Right kidney (tissue), 1 donor: ENCODE measurements at regions not wholly inside any gene's neighbourhood (a gene's known extent, or its start where the extent isn't known, plus 50 kb on each side); places are given as distances from the start of the nearest gene placed in this dataset.

ENCODE experiments used
- DNase-seq: peaks from one replicate; pipeline ENCODE4 v3.0.0-alpha.2; 2016

DNA sequence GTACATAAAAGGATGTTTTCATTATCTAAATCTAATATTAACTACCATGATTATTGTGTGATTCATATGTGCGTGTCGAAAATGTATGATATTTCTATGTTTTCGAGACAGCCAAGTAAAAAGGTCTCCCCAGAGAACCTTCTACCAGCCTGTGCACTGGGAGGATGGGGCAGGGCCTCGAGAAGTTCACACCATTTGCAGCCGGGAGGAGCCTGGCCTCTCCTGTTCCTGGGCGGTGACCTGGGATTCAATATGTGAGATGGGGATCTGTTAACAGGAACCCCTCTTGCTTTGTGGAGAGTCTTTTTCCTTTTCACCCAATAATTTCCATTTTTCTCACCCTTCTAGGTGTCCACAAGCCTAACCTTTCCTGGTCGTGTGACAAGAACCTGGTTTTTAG, 189.3 kb downstream of the IPO8 start:
- no peak for DNase-seq

DNA sequence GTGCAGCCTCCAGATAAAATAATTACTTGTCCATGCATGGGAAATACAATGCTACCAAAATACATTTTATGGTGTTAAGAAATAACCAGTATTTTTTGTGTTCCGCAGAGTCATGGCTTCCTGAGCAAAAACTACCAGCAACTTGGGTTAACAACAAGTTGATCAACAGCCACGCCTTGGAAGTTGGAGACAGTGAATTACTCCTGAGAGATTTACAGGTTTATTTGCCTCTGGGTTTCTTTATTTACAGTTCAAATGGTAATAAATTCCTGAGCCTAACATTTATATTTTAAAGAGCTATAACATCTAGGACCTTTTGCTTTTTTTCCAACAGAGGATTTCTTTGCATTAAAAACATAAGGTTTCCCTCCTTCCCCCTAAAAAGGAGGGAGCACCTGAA, 194.0 kb downstream of the IPO8 start:
- DNase-seq, result no peak

DNA sequence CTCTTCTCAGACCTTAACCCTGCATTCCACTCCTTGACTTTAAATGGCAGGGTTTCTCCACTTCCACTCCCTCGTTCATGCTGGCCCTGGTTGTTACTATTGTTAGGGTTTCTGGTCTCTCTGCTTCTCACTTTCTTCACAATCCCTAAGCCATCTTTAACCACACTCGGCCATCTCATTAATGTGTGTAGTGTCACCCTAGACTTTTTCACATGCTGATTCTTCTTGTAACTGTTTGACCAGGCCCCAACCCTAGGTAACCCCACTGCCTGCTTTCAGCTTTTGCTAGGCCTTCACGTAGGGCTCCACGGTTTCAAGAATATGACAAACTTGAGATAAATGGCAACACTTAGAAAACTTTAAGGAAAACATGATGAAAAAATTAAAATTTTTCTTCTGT, 195.1 kb downstream of the IPO8 start:
- DNase-seq, result no peak

DNA sequence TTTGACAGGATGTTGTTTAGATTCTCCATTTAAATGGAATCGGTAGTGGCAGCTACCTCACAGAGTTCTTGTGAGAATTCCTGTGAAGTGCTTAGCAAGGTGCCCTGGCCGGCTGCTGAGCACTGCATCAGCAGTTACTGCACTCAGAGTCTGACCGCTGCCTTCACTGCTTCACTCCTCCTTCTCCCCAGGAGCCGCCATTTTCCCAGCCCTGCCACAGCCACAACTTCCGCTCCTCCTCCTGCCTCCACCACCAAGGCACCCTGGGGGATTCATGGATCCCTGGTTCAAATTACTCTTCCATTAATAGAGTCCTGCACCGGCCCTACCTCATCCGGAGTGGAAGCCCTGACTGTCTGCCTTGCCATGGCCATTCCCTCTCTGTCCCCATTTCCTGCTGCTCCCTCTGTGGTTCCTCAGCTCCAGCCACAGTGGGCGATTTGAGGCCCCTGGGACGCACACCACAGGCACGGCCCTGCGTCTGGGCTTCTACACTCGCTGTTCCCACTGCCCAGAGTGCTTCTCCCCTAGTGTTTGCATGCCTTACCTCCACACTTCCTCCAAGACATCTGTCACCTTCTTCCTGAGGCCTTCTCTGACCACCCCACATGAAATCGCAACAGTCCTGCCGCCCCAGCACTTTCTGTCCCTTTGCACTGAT, 210.3 kb downstream of the IPO8 start:
- DNase-seq, result no peak

DNA sequence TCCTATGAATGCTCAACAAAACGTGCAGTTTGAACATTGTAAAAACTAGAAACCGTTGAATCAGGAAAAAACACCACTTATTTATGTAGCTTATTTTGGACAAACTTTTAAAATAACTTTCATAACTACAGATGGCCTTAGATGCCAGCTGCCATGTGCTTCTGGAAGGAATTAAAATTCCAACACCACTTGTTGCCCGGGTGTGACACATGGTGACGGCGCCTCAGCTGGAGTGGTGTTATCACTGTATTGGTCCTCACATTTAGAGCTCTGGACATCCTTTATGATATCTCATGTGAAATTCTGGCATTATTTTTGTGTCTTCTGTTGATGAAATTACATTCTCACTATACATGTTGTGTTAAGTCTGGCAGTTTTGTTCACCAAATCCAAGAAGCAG, 211.0 kb downstream of the IPO8 start:
- no peak for DNase-seq

DNA sequence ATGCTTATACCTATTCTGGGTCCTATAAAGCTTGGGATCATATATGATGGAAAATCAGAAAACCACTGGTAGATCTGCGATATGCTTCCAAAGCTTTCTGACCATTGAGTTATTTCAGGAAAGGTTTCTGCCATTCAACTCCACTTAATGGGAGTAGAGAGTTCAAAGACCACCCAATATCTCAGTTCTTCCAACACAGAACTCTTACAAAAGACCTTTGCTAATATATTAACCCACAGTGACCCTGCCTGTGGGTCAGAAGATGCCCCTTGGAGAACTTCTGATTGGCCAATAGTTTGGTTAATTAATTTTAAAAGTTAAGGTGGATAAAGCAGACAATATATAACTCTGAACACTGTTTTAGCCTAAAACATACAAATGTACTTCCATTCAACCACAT, 213.0 kb downstream of the IPO8 start:
- no peak for DNase-seq

DNA sequence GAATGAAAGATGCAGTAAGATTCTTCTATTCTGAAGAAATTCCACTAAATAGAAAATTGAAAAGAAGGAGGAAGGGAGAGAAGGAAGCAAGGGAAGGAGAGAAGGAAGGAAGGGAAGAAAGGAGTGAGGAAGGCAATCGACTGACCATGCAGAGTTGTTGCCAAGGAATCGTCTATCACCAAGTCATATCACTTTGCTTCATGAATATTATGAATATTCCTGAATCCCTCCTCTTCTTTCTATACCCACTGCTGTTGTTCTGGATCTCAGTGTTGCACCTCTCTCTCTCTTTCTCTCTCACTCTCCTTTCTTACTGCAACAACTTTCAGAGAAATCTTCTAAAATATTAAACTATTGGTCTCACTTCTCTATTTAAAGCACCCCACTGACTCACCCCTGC, 222.4 kb downstream of the IPO8 start:
- no peak for DNase-seq

DNA sequence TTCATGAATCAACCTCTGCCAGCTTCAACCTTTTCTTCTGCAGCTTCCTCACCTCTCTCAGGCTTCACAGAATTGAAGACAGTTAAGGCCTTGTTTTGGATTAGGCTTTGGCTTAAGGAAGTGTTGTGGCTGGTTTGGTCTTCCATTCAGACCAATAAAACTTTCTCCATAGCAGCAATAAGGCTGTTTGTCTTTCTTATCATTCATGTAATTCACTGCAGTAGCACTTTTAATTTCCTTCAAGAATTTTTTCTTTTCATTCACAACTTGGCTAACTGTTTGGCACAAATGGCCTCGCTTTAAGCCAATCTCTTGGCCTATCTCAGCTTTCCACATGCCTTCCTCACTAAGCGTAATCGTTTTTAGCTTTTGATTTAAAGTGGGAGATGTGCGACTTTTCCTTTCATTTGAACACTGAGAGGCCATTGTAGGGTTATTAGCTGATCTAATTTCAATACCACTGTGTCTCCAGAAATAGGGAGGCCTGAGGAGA, 229.5 kb downstream of the IPO8 start:
- DNase-seq, result no peak

DNA sequence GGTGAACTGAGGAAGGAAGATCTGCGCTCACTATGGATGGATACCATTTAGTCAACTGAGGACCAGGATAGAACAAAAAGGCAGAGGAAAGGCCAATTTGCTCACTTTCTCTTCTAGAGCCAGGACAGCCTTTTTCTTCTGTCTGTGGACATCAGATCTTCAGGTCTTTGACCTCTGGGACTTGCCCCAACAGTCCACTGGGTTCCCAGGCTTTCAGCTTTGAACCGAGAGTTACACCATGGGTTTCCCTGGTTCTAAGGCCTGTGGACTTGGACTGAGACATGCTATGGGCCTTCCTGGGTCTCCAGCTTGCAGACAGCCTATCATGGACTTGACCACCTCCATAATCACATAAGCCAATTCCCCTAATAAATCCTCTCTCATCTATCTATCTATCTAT, 232.0 kb downstream of the IPO8 start:
- DNase-seq, result no peak

DNA sequence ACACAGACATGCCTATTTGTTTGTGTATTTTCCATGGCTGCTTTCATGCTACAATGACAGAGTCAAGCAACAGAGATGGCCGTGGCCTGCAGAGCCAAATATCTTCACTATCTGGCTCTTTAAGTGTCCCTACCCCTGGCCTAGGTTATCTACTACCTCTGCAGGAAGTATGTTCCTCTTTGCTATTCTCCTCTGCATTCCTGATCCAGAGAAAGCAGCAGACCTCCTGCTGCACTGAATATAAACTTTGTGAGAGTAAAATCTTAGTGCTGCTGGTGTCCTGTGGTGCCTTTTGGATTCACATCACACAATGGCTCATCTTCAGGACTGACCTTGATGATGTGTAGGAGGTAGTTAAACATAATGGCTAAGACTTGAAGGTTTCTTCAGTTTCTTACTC, 233.4 kb downstream of the IPO8 start:
- DNase-seq, result no peak

DNA sequence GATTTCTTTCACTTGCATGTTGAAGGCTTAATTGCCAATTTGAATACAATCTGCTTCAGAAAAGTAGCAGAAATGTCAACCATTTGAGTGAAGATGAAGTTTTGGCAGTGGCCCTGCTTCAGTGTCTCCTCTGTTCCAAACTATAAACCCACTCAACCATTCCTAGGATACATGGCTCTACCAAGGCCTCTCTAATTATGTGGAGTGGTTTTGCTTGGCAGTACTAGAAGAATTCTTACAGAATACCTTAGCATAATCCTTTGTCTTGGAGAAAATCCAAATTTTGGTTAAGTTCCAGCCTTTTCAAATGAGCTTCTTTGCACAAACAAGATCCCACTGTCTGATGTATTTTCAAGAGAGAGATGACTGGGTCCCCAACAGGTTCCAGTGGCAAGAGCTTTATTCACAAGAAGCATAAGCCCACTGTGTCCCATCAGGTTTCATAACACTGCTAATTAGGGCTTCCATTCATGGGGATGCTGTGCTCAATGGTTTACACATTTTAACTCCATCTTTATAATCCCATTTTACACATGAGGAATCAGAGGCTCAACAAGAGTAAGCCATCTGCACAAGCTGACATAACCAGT, 234.5 kb downstream of the IPO8 start:
- no peak for DNase-seq

DNA sequence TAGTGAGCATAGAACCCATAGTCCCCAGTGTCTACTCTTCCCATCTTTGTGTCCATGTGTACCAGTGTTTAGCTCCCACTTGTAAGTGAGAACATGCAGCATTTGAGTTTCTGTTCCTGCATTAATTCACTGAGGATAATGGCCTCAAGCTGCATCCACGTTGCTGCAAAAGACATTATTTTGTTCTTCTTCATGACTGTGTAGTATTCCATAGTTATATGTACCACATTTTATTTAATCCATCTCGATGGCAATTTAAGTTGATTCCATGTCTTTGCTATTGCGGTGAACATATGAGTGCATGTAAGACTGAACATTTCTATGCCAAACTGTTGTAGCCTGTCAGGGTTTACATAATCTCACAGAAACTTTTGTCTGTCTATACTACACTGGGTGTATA, 237.2 kb downstream of the IPO8 start:
- no peak for DNase-seq

DNA sequence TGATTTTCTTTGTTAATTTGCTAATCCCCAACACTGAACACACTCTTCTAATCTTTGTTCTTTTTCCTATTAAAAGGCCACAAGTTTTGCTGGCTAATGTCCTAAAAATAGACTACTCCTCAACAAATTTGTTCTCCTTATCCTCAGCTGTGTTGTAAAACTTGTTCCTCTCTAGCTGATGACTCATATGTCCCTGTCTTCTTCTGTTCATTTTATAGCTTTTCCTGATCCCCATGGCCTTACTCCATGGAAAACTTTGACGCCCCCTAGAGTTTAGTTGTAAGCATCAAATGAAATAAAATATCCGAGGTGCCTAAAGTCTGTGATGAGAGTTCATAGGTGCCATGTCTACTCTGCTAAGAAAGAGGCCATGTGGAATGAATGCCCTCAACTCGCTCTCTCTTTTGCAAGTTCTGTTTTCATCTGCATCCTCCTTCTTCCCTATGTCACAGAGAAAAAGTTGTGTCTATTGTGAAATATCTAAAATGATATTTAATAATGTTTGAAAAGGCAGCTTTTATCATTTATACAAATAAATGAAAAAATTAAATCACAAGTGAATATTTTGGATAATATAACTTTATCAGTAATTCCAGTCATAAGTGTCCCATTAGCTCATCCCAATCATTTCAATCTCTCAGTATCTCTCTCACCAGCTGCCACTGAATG, 237.9 kb downstream of the IPO8 start:
- DNase-seq, result no peak

DNA sequence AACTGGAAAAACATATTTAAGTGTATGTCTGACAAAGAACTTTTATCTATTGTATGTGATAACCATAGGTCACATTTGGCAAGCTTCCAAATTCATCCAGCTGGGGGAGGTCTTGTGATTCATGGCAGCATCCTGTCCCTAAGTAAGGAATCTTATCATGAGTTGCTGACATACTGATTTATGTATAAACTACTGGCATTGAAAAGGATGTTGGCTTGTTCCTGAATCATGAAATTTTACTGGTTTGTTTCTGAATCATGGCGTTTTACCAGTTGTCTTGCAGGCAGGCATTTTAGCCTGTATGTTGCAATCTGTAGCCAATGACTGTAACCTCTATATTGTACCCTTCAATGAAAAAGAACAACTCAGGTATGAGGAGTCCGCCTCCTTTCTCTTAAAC, 244.8 kb downstream of the IPO8 start:
- no peak for DNase-seq

DNA sequence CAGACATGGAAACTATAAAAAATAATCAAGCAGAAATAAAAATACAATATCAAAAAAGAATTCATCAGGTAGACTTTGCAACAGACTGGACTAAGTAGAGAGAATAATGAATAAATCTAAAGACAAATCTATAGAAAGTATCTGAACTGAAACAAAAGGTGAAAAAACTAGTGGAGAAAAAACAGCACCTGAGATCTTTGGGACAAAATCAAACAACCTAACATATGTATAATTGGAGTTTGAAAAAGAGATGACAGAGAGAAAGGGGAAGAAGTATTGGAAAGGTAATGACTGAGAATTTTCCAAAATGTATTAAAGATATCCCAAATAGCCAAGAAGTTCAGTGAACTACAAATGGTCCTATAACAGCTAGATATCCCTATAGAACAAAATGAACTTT, 245.4 kb downstream of the IPO8 start:
- no peak for DNase-seq

DNA sequence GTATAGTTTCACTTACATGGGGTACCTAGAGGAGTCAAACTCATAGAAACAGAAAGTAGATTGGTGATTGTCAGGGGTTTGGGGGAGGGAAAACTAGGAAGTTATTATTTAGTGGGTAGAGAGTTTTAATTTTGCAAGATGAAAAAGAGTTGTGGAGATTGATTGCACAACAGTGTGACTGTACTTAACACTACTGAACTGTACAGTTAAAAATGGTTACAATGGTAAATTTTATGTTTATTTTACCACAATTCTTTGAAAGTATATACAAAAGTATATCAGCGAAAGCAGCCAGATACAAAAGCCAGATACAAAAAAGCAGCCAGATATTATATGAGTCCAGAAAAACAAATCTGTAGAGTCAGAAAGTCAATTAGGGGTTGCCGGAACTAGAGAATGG, 247.6 kb downstream of the IPO8 start:
- no peak for DNase-seq

DNA sequence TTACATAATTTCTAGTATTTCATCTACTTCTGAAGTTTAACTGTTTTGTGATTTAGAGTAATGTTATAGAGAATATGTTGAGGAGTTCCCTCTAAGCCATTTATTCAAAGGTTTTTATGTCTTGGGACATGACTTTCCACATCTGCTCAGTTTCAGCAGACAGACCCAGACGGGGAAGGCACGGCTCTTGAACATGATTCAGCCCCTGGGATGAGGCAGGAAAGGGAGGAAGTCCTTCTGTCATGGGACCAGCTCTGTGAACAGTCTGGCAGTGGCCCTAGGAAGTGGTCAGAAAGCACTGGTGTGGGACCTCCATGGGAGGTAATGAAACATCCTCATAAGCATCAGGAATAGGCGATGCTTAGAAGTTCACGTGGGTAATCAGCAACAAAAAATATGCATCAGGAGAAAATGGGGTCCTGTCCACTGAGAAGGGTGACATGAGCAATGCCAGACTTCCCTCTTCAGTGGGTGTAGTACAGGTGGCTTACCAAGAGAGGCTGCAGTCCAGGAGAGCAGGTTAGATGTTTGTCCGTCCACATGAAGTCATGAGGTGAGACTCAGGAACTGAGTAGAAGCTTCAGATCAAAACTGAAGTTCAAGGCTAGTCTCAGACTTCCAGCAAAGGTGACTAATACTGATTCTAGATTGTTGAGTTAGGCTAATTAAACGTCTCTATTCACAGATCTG, 248.5 kb downstream of the IPO8 start:
- no peak for DNase-seq

DNA sequence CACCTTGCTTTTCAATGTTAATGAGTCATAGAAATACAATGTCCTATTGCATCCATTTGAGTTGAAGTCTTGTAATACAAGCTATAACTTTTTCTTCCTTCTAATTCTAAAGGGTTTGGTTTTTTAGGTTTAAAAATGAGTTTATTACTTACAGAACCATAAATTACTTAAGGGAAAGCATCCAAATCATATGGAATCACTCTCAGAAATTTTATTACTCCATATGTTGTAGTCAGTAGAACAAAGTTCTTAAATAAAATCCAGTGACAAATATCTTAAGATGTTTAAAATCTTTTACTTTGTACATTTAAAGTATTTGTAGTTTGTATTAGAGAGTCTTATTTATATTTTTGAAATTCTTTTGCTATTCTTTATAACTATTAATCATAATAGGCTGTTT, 253.2 kb downstream of the IPO8 start:
- no peak for DNase-seq

DNA sequence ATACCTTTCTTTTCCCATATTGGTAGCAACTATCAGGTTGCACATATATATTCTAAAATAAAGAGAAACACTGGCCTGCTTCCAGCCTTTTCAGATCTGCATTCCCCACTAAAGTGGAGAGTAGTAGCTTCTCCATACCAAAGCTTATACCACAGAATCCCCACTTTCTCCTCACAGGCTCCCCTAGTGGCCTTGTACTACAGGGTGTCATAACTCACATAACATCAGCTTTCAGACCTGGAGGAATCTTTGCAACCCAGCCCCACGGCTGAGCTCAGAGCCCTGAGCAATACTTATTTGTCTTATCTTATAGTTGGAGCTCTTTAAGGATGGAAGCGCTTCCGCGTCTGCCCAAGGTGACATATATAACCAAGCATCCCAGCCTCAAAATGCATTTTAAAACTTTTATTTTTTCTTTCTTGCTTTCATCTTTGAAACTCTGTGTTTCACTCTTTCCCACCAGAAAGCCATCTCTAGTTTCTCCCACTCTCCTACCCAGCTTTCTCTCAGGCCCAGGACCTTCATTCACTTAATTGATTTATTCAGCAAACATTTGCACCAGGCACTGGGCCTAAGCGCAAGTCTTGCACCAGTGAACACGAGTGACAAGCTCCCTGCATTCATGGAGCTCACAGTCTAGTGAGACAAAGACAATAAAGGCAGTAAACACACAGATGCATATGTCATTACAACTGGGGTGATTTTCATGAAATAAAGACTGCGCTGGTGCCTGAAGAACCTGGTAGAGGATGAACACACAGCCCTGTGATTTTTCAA, 254.7 kb downstream of the IPO8 start:
- no peak for DNase-seq

DNA sequence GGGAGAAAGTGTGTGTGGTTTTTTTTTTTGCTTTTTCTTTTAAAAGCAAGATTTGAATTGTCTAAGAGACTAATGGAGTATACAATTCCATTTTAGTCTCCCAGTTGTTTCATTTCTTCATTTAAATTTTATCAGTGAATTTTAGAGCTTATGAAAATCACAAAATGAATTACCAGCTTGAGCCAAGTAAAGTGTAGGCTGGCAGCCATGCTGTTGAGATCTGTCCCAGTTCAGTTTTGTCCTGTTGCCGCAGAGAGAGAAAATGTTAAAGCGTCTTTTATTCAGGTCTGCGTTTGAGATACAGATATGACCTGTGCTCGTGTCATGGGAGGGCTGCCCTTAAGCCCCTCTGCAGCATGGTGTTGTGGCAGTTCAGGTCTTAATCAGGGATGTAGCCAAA, 256.5 kb downstream of the IPO8 start:
- no peak for DNase-seq

DNA sequence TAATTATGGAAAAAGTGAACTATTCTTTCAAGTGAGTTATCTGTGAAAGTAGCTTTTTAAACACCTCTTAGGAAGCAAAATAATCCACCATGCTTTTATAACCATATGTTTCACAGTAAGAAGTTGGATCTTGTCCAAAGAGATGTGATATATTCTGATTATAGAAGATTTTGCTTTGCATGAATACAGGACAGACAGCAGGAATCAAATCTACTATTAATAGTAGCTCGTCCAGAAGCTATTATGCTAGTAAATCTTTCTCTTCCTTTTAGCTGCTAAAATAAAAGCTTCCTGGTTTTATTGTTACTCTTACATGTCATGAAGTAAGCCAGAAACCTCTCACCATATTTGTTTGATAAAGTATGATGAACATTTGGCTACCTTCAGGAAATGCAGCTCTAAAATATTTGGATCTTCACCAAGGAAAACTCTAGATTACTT, 257.0 kb downstream of the IPO8 start:
- DNase-seq, result no peak

DNA sequence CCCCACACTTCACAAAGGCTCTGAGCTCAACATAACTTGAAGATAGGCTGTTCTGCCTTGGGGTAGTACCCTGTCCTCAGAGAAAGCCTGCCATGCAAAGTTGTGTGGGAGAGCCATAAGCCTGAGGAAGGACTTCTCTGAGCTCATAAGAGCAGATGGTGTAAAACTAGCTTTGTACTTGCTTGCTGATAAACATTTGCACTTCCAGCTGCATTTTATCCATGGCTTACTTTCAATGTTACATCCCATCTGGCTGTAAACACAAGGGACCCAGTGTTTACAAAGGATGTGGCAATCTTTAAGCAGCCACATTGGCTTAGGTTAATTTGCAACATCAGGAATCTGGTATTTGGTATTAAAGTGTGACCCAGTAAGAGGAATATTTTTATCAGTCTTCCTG, 258.1 kb downstream of the IPO8 start:
- peak; percentile 12 for DNase-seq

DNA sequence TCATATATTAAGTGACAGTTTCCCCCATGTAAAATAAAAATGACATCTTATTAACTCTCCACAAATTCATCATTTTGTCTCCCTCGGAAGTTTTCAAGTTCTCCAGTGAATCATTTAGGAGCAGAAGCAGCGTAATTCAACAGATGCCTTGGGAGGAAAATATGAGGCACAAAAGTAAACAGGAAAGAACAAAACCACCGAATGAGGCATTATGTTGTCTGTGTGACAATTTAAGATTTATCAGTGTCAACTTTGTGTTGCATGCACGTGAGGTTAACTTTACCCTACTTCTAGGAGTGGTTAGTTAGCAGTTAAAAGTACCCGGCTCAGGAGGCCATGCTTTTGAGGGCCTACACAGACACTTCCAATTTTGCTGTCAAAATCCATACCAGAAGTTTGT, 258.6 kb downstream of the IPO8 start:
- no peak for DNase-seq
